Endothelial cell of umbilical vein (primary cell): ENCODE measurements at regions not wholly inside any gene's neighbourhood (a gene's known extent, or its start where the extent isn't known, plus 50 kb on each side); places are given as distances from the start of the nearest gene placed in this dataset.

Source experiments
- BruUV-seq: library from RNA; stranded (reverse); fragments of 400-500 nt; replicated peaks from 2 replicates; lab custom pipeline; 2021; lab: Mats Ljungman, UMichigan
- CTCF ChIA-PET: fragments of 300-600, 350-600 bp; sonication (Branson Sonifier 250); formaldehyde crosslinking; loops from one replicate; lab custom pipeline; 2021; ENCODE audit warnings: antibody characterized with exemption, inconsistent platforms; lab: Charles Lee
- POLR2A ChIA-PET: fragments of 300-600, 350-600 bp; sonication (Branson Sonifier 250); formaldehyde crosslinking; loops from one replicate; lab custom pipeline; 2021; ENCODE audit warnings: antibody characterized with exemption, inconsistent platforms; lab: Charles Lee
- DNase-seq: peaks from one replicate; pipeline ENCODE4 v3.0.0-alpha.2; 2011; ENCODE audit warnings: low read depth, low spot score
- FAIRE-seq: peaks from 2 replicates; lab custom pipeline; 2011; peaks lifted over from hg19 to GRCh38; lab: Jason Lieb, UNC
- H2AFZ ChIP-seq: 2 replicates; pipeline ENCODE4 v1.6.0; 2012; ENCODE audit warnings: low read depth, low read length, control low read depth, inconsistent platforms
- H3K27ac ChIP-seq: 2 replicates; pipeline ENCODE4 v1.5.1; 2011; ENCODE audit warnings: low read depth, mild to moderate bottlenecking, control low read depth, low read length, moderate library complexity; ENCODE audit not compliant: insufficient read depth
- H3K27me3 ChIP-seq, 2 experiments: 2 replicates each; pipeline versions ENCODE4 v1.6.0 to v1.6.1; 2011; ENCODE audit warnings: low read length in 2 of 2, mixed read lengths in 1 of 2; ENCODE audit not compliant: control insufficient read depth in 2 of 2, insufficient read depth in 2 of 2
- H3K36me3 ChIP-seq, 2 experiments: 2 replicates in 1 of 2; 3 replicates in 1 of 2; pipeline ENCODE4 v1.5.1; 2011; ENCODE audit warnings: low read length in 2 of 2, mild to moderate bottlenecking in 1 of 2, moderate library complexity in 1 of 2; ENCODE audit not compliant: control insufficient read depth in 2 of 2, insufficient read depth in 2 of 2; ENCODE audit errors: extremely low read depth in 1 of 2
- H3K4me1 ChIP-seq: 3 replicates; pipeline ENCODE4 v1.5.1; 2011; ENCODE audit warnings: mild to moderate bottlenecking, low read length; ENCODE audit not compliant: control insufficient read depth, insufficient read depth; ENCODE audit errors: extremely low read depth
- H3K4me2 ChIP-seq: 2 replicates; pipeline ENCODE4 v1.6.1; 2011; ENCODE audit warnings: low read length, control low read depth, mixed read lengths; ENCODE audit not compliant: insufficient read depth
- H3K4me3 ChIP-seq, 3 experiments: fragments of 200-600 bp in 1 of 3; sonication (generic), shearing (Covaris generic) in 1 of 3; replicated peaks in 1 of 3; 2 replicates each; pipeline ENCODE4 v1.5.1; 2011 to 2016; ENCODE audit warnings: control low read depth in 3 of 3, low read length in 3 of 3, mild to moderate bottlenecking in 2 of 3, inconsistent platforms in 1 of 3, low read depth in 1 of 3, moderate library complexity in 1 of 3; ENCODE audit not compliant: insufficient read depth in 1 of 3
- H3K79me2 ChIP-seq: 2 replicates; pipeline ENCODE4 v1.6.0; 2012; ENCODE audit warnings: low read length, inconsistent platforms; ENCODE audit not compliant: control insufficient read depth, insufficient read depth
- H3K9ac ChIP-seq: replicated peaks from 2 replicates; pipeline ENCODE3; 2011; ENCODE audit warnings: low read length, control low read depth; ENCODE audit not compliant: insufficient read depth; ENCODE audit errors: extremely low read depth
- H3K9me1 ChIP-seq: replicated peaks from 3 replicates; pipeline ENCODE4 v1.6.0; 2011; ENCODE audit warnings: mild to moderate bottlenecking, low read length; ENCODE audit not compliant: control insufficient read depth, insufficient read depth; ENCODE audit errors: extremely low read depth
- H3K9me3 ChIP-seq: replicated peaks from 2 replicates; pipeline ENCODE4 v1.5.1; 2012; ENCODE audit warnings: low read length, inconsistent platforms; ENCODE audit not compliant: control insufficient read depth, insufficient read depth
- H4K20me1 ChIP-seq: replicated peaks from 2 replicates; pipeline ENCODE3; 2011; ENCODE audit warnings: mild to moderate bottlenecking, low read length; ENCODE audit not compliant: control insufficient read depth, insufficient read depth; ENCODE audit errors: extremely low read depth
- EZH2 ChIP-seq: IDR thresholded peaks from 2 replicates; pipeline ENCODE4 v1.6.1; 2012; ENCODE audit warnings: borderline replicate concordance, low read depth, mild to moderate bottlenecking, moderate library complexity, low read length, inconsistent platforms; ENCODE audit not compliant: severe bottlenecking
- FOS ChIP-seq: IDR thresholded peaks from 2 replicates; pipeline ENCODE4 v1.6.1; 2011; ENCODE audit warnings: mild to moderate bottlenecking, low read length, moderate library complexity, borderline replicate concordance; ENCODE audit not compliant: insufficient read depth
- GATA2 ChIP-seq: IDR thresholded peaks from 2 replicates; pipeline ENCODE4 v1.7.0; 2011; ENCODE audit warnings: low read depth, mild to moderate bottlenecking, moderate library complexity, mixed read lengths, low read length; ENCODE audit not compliant: insufficient read length, insufficient read depth
- JUN ChIP-seq: IDR thresholded peaks from 2 replicates; pipeline ENCODE4 v1.6.1; 2011; ENCODE audit warnings: borderline replicate concordance, low read depth; ENCODE audit not compliant: insufficient read length, insufficient read depth
- MYC ChIP-seq: IDR thresholded peaks from one replicate; pipeline ENCODE4 v1.6.1; 2011; ENCODE audit warnings: mild to moderate bottlenecking, low read depth, low read length
- POLR2A ChIP-seq: IDR thresholded peaks from 2 replicates; pipeline ENCODE4 v1.6.1; 2012; ENCODE audit warnings: low read depth, mild to moderate bottlenecking, control low read depth, low read length
- POLR2AphosphoS5 ChIP-seq: IDR thresholded peaks from 2 replicates; pipeline ENCODE4 v1.6.1; 2012; ENCODE audit warnings: low read depth, mild to moderate bottlenecking, control low read depth, low read length, moderate library complexity; ENCODE audit not compliant: insufficient read depth
- dilution Hi-C: fragments of 300-500 bp; cut with MboI; formaldehyde crosslinking; loops from one replicate; pipeline ENCODE4 v1.15.0; 2019; ENCODE audit warnings: low sequenced_read_pairs; ENCODE audit not compliant: extremely low pct_ligation_motif_present
- intact Hi-C: fragments of 100-400 bp; cut with micrococcal nuclease; formaldehyde crosslinking; loops from one replicate; pipeline ENCODE4 v1.10.0; 2022
- TF ChIP-seq, protein P1 (sequence below): IDR thresholded peaks from 2 replicates; pipeline ENCODE4 v1.6.1; 2011; ENCODE audit not compliant: insufficient read depth, insufficient read length
- TF ChIP-seq, protein P2 (sequence below), 2 donors: IDR thresholded peaks; 1 replicate in 1 of 2; 2 replicates in 1 of 2; pipeline ENCODE4 v1.5.1; 2011; ENCODE audit warnings: low read length in 2 of 2, mild to moderate bottlenecking in 2 of 2, moderate library complexity in 2 of 2, control low read depth in 1 of 2, inconsistent platforms in 1 of 2, low read depth in 1 of 2; ENCODE audit not compliant: insufficient read depth in 1 of 2; ENCODE audit errors: extremely low read depth in 1 of 2

GRCh38 chr13:111483621-111483987, 163.2 kb downstream of the TEX29 start:
- DNase-seq (no peak), FAIRE-seq (no peak)
- Histone ChIP-seq H3K4me2 (no peak overlapping the region), H2AFZ (no peak overlapping the region), H3K9me1 (no peaks in the 10 kb centered on the region), H3K27ac (no peak overlapping the region), H3K4me1 (no peaks in the 10 kb centered on the region), H3K9me3 (peaks cover 2% of the 10 kb centered on the region), H3K9ac (no peak overlapping the region), H4K20me1 (no peaks in the 10 kb centered on the region), H3K36me3 (no peaks in the 10 kb centered on the region), H3K4me3 (no peak overlapping the region), H3K27me3 (no peaks in the 10 kb centered on the region), H3K79me2 (no peaks in the 10 kb centered on the region)
- ChIA-PET POLR2A (no interaction called here), CTCF (no interaction called here)
- BruUV-seq: no TSS peak
- dilution Hi-C loops: no loop called here
- no peak for TF ChIP-seq POLR2AphosphoS5
- no peak for TF ChIP-seq JUN
- TF ChIP-seq, protein P1, sequence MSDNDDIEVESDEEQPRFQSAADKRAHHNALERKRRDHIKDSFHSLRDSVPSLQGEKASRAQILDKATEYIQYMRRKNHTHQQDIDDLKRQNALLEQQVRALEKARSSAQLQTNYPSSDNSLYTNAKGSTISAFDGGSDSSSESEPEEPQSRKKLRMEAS: no peak
- TF ChIP-seq POLR2A: no peak
- TF ChIP-seq GATA2: no peak
- TF ChIP-seq, protein P2, sequence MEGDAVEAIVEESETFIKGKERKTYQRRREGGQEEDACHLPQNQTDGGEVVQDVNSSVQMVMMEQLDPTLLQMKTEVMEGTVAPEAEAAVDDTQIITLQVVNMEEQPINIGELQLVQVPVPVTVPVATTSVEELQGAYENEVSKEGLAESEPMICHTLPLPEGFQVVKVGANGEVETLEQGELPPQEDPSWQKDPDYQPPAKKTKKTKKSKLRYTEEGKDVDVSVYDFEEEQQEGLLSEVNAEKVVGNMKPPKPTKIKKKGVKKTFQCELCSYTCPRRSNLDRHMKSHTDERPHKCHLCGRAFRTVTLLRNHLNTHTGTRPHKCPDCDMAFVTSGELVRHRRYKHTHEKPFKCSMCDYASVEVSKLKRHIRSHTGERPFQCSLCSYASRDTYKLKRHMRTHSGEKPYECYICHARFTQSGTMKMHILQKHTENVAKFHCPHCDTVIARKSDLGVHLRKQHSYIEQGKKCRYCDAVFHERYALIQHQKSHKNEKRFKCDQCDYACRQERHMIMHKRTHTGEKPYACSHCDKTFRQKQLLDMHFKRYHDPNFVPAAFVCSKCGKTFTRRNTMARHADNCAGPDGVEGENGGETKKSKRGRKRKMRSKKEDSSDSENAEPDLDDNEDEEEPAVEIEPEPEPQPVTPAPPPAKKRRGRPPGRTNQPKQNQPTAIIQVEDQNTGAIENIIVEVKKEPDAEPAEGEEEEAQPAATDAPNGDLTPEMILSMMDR (IDR thresholded peaks at IDR 0.05; ENCODE audit: extremely low read depth in 1 of 2, insufficient read depth in 1 of 2, low read depth in 1 of 2, low read length in 2 of 2): no peak
- no peak for TF ChIP-seq FOS
- TF ChIP-seq EZH2: no peak
- no peak for TF ChIP-seq MYC
- intact Hi-C loops: no loop called here
